OCI-LY7 (cell line): ENCODE measurements at regions not wholly inside any gene's neighbourhood (a gene's known extent, or its start where the extent isn't known, plus 50 kb on each side); places are given as distances from the start of the nearest gene placed in this dataset.

Experiments
- BruUV-seq: library from RNA; stranded (reverse); fragments of 400-500 nt; replicated peaks from 2 replicates; lab custom pipeline; 2021; lab: Mats Ljungman, UMichigan
- CTCF ChIA-PET: fragments of 300-600 bp; sonication (Branson Sonifier 250); formaldehyde crosslinking; loops from one replicate; lab custom pipeline; 2022; ENCODE audit warnings: antibody characterized with exemption; ENCODE audit not compliant: unreplicated experiment; lab: Charles Lee
- POLR2A ChIA-PET: fragments of 300-600 bp; sonication (Branson Sonifier 250); formaldehyde crosslinking; loops from one replicate; lab custom pipeline; 2022; ENCODE audit warnings: antibody characterized with exemption; lab: Charles Lee
- DNase-seq: peaks from one replicate; pipeline ENCODE4 v3.0.0-alpha.2; 2015; ENCODE audit warnings: low spot score
- H2AFZ ChIP-seq: fragments of 200-600 bp; sonication (generic), shearing (Covaris generic); 2 replicates; pipeline ENCODE4 v1.6.1; 2014; ENCODE audit warnings: mild to moderate bottlenecking, antibody characterized with exemption, low read length, moderate library complexity
- H3K27ac ChIP-seq: fragments of 200-600 bp; sonication (generic); 2 replicates; pipeline ENCODE4 v1.5.1; 2014; ENCODE audit warnings: mixed run types, low read depth, mild to moderate bottlenecking, moderate library complexity, low read length, inconsistent platforms; ENCODE audit not compliant: poor library complexity, severe bottlenecking
- H3K36me3 ChIP-seq: fragments of 200-600 bp; sonication (generic); 2 replicates; pipeline ENCODE4 v1.6.1; 2014; ENCODE audit warnings: mild to moderate bottlenecking, antibody characterized with exemption, low read length, moderate library complexity, mixed read lengths; ENCODE audit not compliant: insufficient read depth
- H3K4me1 ChIP-seq: fragments of 200-600 bp; sonication (generic); 2 replicates; pipeline ENCODE4 v1.5.1; 2014; ENCODE audit warnings: mild to moderate bottlenecking, low read length; ENCODE audit not compliant: insufficient read depth, poor library complexity, severe bottlenecking
- H3K4me2 ChIP-seq: fragments of 200-600 bp; sonication (generic); 2 replicates; pipeline ENCODE4 v1.6.1; 2014; ENCODE audit warnings: mild to moderate bottlenecking, low read length
- H3K4me3 ChIP-seq: fragments of 200-600 bp; sonication (generic); 2 replicates; pipeline ENCODE4 v1.5.1; 2014; ENCODE audit warnings: mild to moderate bottlenecking, low read depth, low read length; ENCODE audit not compliant: poor library complexity, severe bottlenecking
- H3K79me2 ChIP-seq: fragments of 200-600 bp; sonication (generic); 2 replicates; pipeline ENCODE4 v1.6.1; 2016; ENCODE audit warnings: low read depth, mild to moderate bottlenecking, low read length, moderate library complexity, mixed read lengths; ENCODE audit not compliant: insufficient read depth
- H3K9me2 ChIP-seq: fragments of 200-600 bp; sonication (generic); 2 replicates; pipeline ENCODE4 v1.6.1; 2016; ENCODE audit warnings: mild to moderate bottlenecking, low read length, mixed read lengths; ENCODE audit not compliant: insufficient read depth
- H3K9me3 ChIP-seq: fragments of 200-600 bp; sonication (generic); 2 replicates; pipeline ENCODE4 v1.6.1; 2014; ENCODE audit warnings: mild to moderate bottlenecking, mixed run types, low read length, mixed read lengths
- H4K20me1 ChIP-seq: fragments of 200-600 bp; sonication (generic); 2 replicates; pipeline ENCODE4 v1.6.1; 2014; ENCODE audit warnings: mild to moderate bottlenecking, antibody characterized with exemption, low read length, moderate library complexity, mixed read lengths; ENCODE audit not compliant: insufficient read depth
- CTCF ChIP-seq: fragments of 200-600 bp; sonication (generic); conservative IDR thresholded peaks from 2 replicates; pipeline ENCODE4 v1.5.1; 2014; ENCODE audit warnings: mild to moderate bottlenecking, antibody characterized with exemption, low read length, moderate library complexity, mixed read lengths
- EZH2phosphoT487 ChIP-seq: fragments of 200-600 bp; sonication (generic); IDR thresholded peaks from 2 replicates; pipeline ENCODE4 v1.6.1; 2018; ENCODE audit warnings: low read depth, borderline replicate concordance, mild to moderate bottlenecking, mixed run types, antibody characterized with exemption, low read length, moderate library complexity, mixed read lengths
- intact Hi-C: fragments of 100-400 bp; cut with micrococcal nuclease; formaldehyde crosslinking; loops from one replicate; pipeline ENCODE4 v1.10.0; 2022; ENCODE audit not compliant: unreplicated experiment

- intact Hi-C loops = no loop called here
- Histone ChIP-seq H3K4me3 (no peak overlapping the region), H3K9me3 (no peaks in the 10 kb centered on the region), H3K4me2 (no peak overlapping the region), H3K36me3 (no peaks in the 10 kb centered on the region), H3K4me1 (no peaks in the 10 kb centered on the region), H3K79me2 (no peaks in the 10 kb centered on the region), H3K27ac (no peak overlapping the region), H2AFZ (no peak overlapping the region), H3K9me2 (no peaks in the 10 kb centered on the region), H4K20me1 (no peaks in the 10 kb centered on the region)
- BruUV-seq = no TSS peak
- ChIA-PET POLR2A (no interaction called here), CTCF (no interaction called here)
- TF ChIP-seq EZH2phosphoT487 = no peak
- DNase-seq = no peak
These were observed 145.2 kb upstream of the CDH12 start for GRCh38 chr5:22998362-22998761.

GRCh38 chr5:22988937-22989336 lies 135.8 kb upstream of the CDH12 start:
- no peak overlapping the region for H3K4me2 ChIP-seq
- intact Hi-C loops = no loop called here
- H3K27ac ChIP-seq = no peak overlapping the region
- no peaks in the 10 kb centered on the region for H3K79me2 ChIP-seq
- no peak overlapping the region for H3K4me3 ChIP-seq
- POLR2A ChIA-PET = no interaction called here
- H3K9me2 ChIP-seq = no peaks in the 10 kb centered on the region
- BruUV-seq = no TSS peak
- no peak overlapping the region for H2AFZ ChIP-seq
- no peaks in the 10 kb centered on the region for H3K9me3 ChIP-seq
- CTCF ChIA-PET = no interaction called here
- TF ChIP-seq EZH2phosphoT487 = no peak
- no peak for TF ChIP-seq CTCF
- no peaks in the 10 kb centered on the region for H3K36me3 ChIP-seq
- no peaks in the 10 kb centered on the region for H4K20me1 ChIP-seq
- no peaks in the 10 kb centered on the region for H3K4me1 ChIP-seq
- DNase-seq = no peak

GRCh38 chr5:22986281-22986680 lies 133.1 kb upstream of the CDH12 start:
- TF ChIP-seq CTCF = no peak
- TF ChIP-seq EZH2phosphoT487 = no peak
- Histone ChIP-seq H4K20me1 (no peaks in the 10 kb centered on the region), H3K36me3 (no peaks in the 10 kb centered on the region), H2AFZ (no peak overlapping the region), H3K79me2 (no peaks in the 10 kb centered on the region), H3K4me1 (no peaks in the 10 kb centered on the region), H3K9me3 (no peaks in the 10 kb centered on the region), H3K27ac (no peak overlapping the region), H3K4me2 (no peak overlapping the region), H3K9me2 (no peaks in the 10 kb centered on the region), H3K4me3 (no peak overlapping the region)
- intact Hi-C loops = no loop called here
- ChIA-PET CTCF (no interaction called here), POLR2A (no interaction called here)
- no TSS peak for BruUV-seq
- DNase-seq = no peak
